HG03442 (cell line): ENCODE measurements at regions not wholly inside any gene's neighbourhood (a gene's known extent, or its start where the extent isn't known, plus 50 kb on each side); places are given as distances from the start of the nearest gene placed in this dataset.
"Not testable (repeated sequence)": the region's sequence is repeated elsewhere in the genome, so short reads cannot be mapped to it uniquely, and the experiment has no call there.

Experiments used
- ATAC-seq: cut with Tn5 transposase; IDR thresholded peaks from one replicate; pipeline ENCODE4 v1.9.1; 2021; ENCODE audit warnings: mild to moderate bottlenecking, moderate library complexity; ENCODE audit not compliant: unreplicated experiment

GRCh38 chr1:30000266-30000665 is 723.1 kb downstream of the MATN1 start:
- ATAC-seq = no peak

DNA sequence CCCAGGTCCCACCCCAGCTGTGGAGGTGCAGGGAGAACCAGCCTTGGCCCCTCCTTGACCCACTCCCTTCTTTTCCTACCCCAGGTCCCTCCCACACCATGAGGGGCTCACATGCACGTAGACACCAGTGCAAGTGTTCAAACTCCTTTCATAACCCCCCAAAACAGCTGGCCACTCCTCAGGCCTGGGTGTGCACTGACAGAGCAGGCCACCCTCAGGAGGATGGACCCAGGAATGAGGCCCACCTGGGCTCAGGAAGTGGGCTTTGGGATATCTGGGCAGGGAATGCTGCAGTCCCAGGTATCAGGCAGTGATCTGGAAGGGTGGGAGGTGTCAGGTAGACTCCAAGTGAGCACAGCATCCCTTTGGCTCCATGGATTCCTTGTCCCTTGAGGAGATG is 723.8 kb downstream of the MATN1 start:
- ATAC-seq = no peak

DNA sequence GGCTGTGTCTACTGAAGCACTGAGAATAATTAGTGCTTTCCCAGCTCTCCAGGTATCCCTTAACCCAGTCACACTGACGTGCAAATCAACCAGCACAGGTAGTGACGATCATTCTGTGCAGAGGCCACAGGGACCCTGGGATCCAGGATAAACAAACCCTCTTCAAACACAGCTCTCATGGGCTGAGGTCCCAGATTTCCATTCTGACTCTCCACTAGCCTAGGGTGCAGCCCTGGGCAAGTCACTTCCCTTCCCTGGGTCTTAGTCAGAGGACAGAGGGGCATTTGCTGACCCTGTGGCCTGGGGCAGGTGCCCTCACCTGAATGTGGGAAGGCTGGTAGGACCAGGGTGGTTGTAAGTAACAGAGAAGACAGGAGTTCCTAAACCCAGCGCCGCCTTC is 724.7 kb downstream of the MATN1 start:
- ATAC-seq = no peak

DNA sequence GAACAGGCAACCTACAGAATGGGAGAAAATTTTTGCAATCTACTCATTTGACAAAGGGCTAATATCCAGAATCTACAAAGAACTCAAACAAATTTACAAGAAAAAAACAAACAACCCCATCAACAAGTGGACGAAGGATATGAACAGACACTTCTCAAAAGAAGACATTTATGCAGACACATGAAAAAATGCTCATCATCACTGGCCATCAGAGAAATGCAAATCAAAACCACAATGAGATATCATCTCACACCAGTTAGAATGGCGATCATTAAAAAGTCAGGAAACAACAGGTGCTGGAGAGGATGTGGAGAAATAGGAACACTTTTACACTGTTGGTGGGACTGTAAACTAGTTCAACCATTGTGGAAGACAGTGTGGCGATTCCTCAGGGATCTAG is 725.6 kb downstream of the MATN1 start:
- ATAC-seq = not testable (repeated sequence)

DNA sequence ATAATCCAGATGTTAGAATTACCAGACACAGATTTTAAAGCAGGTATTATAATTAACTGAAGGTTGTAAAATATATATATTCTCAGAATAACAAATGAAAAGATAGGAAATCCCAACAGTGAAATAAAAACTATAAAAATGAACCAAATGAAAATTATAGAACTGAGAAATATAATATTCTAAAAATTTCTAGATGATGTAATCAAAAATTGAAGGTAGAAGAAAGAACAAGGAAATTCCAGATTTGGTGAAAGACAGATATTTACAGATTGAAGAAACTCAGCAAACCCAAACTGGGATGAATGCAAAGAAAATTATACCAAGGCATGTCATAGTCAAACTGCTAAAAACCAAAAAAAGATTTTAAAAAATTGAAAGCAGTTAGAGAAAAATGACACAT is 729.4 kb downstream of the MATN1 start:
- no peak for ATAC-seq

DNA sequence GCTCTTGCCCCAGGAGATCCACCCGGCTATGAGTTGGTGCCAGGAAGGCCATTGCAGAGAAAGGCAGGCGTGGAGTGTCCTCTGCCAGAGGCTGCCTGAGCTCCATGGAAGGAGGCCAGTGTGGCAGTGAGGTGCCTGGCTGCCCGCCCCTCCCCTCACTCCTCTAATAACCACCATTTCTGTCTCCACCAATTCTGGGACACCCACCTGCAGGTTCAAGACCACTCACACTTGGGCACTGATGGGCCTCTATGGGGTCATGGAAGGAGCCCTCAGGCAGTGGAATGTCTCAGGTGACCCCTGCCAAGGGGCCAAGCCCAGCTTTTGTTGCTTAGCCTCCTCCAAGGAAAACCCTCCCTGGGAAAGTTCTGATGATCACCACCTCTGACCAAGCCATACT is 731.6 kb downstream of the MATN1 start:
- ATAC-seq = no peak

- ATAC-seq = no peak
Measured at GRCh38 chr1:29991025-29991424, 732.4 kb downstream of the MATN1 start.

- ATAC-seq = no peak
Measured at GRCh38 chr1:29990304-29990703, 733.1 kb downstream of the MATN1 start.

GRCh38 chr1:29986986-29987385 is 736.4 kb downstream of the MATN1 start:
- ATAC-seq = no peak

DNA sequence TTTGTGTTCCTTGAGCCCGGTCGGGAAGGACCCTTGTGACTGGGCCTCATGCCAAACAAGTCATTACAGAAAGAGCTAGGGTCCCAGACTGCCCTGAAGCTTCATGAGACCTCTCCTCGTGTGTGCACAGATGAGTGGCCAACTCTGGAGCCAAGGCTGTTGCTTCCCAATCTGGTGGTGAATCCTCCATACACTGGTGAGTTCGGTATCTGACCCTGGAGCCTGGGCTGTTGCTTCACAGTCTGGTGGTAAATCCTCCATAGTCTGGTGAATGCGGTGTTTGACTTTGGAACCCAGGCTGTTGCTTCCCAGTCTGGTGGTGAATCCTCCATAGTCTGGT is 737.8 kb downstream of the MATN1 start:
- ATAC-seq = no peak

GRCh38 chr1:29984862-29985605 is 738.4 kb downstream of the MATN1 start:
- ATAC-seq = no peak

- no peak for ATAC-seq
Measured at GRCh38 chr1:29984166-29984861, 739.1 kb downstream of the MATN1 start.

- no peak for ATAC-seq
Measured at GRCh38 chr1:29983321-29983720, 740.1 kb downstream of the MATN1 start.

GRCh38 chr1:29981586-29982239 is 741.7 kb downstream of the MATN1 start:
- ATAC-seq = no peak

GRCh38 chr1:29977550-29977949 is 741.2 kb downstream of the PTPRU start:
- no peak for ATAC-seq

DNA sequence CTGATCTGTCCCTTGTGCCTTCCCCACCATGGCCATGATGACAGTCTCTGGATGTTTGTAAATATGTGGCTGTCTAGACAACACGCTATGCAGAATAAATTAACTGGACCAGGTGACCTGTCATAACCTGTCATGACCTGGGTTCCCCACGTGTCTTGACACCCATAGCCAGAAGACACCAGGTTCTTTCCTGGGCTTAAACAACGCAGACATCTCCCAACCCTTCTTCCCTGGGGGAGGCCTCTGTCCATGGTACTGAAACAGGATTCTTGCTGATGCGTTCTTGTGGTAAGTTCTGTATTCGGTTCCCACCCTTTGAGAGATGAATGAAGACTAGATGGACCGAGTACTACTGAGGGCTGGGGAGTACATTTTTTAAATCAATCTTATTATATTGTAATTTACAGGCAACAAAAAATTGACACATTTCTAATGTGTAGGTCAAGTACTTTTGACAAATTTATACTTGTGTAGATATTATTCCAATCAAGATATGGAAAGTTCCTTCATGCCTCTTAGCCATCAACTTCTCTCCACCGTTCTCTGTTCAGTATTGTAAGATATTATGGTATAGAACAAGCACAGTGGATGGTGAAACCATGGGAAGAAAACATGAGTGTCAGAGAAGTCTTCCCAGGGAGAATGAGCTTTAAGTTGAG is 738.8 kb downstream of the PTPRU start:
- ATAC-seq = no peak

- ATAC-seq = no peak
Measured at GRCh38 chr1:29974316-29974724, 738.0 kb downstream of the PTPRU start.

DNA sequence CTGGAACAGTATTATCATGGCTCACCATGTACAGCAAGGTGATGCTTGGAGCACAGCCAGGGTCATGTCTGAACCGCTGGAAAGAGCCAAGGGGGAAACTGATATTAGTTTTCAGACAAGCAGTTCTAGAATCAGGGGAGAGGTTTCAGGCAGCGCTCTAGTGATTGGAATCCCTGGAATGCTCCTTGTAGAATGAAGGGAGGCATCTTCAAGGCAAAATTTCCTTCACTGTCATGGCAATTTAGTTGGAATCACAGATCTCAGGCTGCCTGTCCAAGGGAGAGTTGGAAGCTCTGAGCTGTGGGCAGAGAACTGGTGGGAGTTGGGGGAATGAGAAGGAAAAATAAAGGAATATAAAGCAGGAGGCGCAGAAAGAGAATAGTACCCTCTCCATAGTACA is 737.1 kb downstream of the PTPRU start:
- ATAC-seq = no peak

DNA sequence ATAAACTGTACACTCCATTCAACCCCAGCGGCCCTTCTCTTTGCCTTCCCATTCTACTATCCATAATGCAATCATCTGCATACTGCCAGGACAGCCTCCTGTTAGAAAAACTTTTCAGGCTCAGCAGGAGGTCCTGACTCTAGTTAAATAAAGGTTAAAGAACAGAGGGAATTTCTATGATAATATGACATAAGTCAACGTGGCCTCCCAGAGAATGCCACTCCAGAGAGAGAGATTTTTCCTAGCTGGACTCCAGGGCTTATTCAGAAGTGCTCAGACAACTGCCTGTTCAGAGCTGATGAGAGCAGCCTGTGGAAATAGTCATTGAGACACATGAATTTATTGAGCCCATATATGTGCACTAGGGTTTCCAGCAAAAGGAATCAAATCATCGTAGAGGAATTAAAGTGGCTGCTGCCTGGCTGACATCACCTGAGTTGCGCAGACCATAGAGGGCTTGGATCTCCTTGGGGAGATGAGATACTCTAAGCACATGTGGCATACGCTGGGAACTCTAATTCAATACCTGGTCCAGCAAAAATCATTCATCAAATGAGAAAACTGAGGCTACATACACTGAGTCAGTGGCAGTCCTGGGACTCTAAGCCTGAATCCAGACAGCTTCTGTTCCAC is 736.2 kb downstream of the PTPRU start:
- no peak for ATAC-seq

DNA sequence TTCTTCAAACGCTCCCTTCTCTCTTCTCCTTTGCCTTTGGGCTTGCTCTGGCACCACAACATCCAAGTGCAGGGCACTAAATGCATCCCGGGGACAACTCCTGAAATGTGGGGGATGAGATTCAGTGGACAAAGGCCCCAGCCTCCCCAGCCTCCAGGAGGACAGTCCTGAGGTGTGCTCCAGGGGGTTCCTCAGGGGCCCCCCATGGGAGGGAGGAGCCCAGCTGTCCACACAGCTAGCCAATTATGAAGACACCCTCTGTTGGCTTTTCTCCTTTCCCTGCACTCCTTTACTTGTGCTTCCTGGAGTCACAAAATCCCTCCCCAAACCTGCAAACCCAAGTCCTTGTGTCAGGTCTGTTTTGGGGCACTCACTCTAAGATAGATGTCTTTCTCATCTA is 735.4 kb downstream of the PTPRU start:
- ATAC-seq = no peak

DNA sequence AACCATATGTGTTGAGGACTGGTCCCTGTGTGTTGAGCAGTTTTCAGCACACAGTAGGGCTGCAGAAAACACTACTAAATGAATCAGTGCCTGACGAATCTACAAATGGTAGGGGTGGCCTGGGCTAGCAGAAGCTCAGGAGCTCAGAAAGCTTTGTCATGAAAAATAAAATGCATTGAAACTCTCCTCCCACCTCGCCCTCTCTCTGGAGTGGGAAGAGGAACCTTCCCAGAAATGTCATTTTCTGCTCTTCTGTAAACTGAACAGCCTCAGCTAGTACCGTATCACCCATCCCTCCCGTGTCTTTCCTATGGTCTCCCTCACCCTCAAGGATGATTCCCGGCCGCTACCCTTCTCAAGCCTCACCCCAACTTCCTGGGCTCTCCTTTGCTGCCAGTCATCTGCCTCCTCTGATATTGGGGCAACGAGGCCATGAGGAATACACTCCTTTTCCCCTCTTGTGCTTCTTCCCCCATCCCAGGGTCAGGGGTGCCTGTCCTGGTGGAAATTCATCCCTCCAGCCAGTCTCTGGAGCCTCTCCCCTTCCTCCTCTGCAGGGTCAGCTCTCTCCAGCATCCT is 734.5 kb downstream of the PTPRU start:
- no peak for ATAC-seq
